Body of pancreas (tissue), 4 donors: ENCODE measurements at regions not wholly inside any gene's neighbourhood (a gene's known extent, or its start where the extent isn't known, plus 50 kb on each side); places are given as distances from the start of the nearest gene placed in this dataset.

Source experiments
- POLR2A ChIP-seq, 3 donors: fragments of 450-650 bp; IDR thresholded peaks; one replicate each; pipeline ENCODE4 v1.6.1; 2016; ENCODE audit warnings: antibody characterized with exemption in 3 of 3, mild to moderate bottlenecking in 2 of 3
- TF ChIP-seq, protein P1 (sequence below), 7 experiments: fragments of 450-650 bp in 4 of 7; fragments of 200-600 bp in 3 of 7; sonication (generic) in 3 of 7; IDR thresholded peaks; one replicate each; pipeline ENCODE4 v1.5.1; 2016 to 2019; ENCODE audit warnings: antibody characterized with exemption in 7 of 7

DNA sequence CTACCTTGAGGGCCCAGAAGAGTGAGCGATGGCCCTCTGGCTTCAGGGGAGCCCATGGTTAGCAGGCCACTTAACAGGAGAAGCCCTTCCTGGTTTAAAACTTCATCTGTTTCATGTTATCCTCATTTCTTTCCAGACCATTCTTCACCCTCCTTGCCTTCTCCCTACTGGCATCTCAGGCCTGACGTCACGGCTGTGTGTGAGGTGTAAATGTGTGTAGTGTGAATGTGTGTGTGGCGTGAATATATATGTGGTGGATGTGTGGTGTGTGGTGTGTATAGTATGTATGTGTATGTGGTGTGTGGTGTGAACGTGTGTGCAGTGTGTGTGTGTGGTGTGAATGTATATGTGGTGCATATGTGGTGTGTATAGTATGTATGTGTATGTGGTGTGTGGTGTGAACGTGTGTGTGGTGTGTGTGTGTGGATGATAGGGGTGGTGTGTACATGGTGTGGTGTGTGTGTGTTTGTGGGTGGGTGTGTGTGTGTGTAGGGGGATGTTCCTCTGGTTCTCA lies 88.5 kb downstream of the SOD2 start:
- TF ChIP-seq, protein P1, sequence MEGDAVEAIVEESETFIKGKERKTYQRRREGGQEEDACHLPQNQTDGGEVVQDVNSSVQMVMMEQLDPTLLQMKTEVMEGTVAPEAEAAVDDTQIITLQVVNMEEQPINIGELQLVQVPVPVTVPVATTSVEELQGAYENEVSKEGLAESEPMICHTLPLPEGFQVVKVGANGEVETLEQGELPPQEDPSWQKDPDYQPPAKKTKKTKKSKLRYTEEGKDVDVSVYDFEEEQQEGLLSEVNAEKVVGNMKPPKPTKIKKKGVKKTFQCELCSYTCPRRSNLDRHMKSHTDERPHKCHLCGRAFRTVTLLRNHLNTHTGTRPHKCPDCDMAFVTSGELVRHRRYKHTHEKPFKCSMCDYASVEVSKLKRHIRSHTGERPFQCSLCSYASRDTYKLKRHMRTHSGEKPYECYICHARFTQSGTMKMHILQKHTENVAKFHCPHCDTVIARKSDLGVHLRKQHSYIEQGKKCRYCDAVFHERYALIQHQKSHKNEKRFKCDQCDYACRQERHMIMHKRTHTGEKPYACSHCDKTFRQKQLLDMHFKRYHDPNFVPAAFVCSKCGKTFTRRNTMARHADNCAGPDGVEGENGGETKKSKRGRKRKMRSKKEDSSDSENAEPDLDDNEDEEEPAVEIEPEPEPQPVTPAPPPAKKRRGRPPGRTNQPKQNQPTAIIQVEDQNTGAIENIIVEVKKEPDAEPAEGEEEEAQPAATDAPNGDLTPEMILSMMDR (IDR thresholded peaks at IDR 0.05) = no peak
- TF ChIP-seq POLR2A (IDR thresholded peaks at IDR 0.05) = no peak
